Heart left ventricle (tissue), 13 donors: ENCODE measurements at regions not wholly inside any gene's neighbourhood (a gene's known extent, or its start where the extent isn't known, plus 50 kb on each side); places are given as distances from the start of the nearest gene placed in this dataset.

Experiments
- POLR2A ChIP-seq, 2 donors: fragments of 450-650 bp; IDR thresholded peaks; one replicate each; pipeline ENCODE4 v1.6.1; 2017; ENCODE audit warnings: antibody characterized with exemption in 2 of 2, mild to moderate bottlenecking in 2 of 2, moderate library complexity in 2 of 2
- TF ChIP-seq, protein P1 (sequence below), 12 donors: fragments of 200-600 bp; sonication (generic) in 4 of 12; IDR thresholded peaks; one replicate each; pipeline versions ENCODE4 v1.5.0 to v1.8.0; 2018 to 2022; ENCODE audit warnings: antibody characterized with exemption in 12 of 12, mild to moderate bottlenecking in 5 of 12
- donor health status: ischemic (EF 13 %, LVEDD 7.1; RV severe dilation, severe dysfunction).
- donor health status: DM: no; HTN: yes; CAD: no.
- donor health status: DM: no; HTN: no; CAD: no.
- donor health status: ischemic (EF 25% LVEDD 6.9; RV normal size, moderate dysfunction).
- donor health status: ischemic (EF 25% LVEDD 5.7; RV mildly dilated, moderate dysfunction).
- donor health status: ischemic (EF 35%, LVEDD 5.7; RV mildly dilated, moderate dysfunction).
- donor health status: nonischemic (EF 11% LVEDD 7.7; RV severe dilation, severe dysfunction).
- donor health status: DM: yes; HTN: yes; CAD: no.
- donor health status: PGD.
- donor health status: ischemic (EF 29% LVEDD 5.4; RV normal size, mild dysfunction).
- donor health status: nonischemic (EF 23%, LVEDD 6.1; RV moderate dilation, normal function).

DNA sequence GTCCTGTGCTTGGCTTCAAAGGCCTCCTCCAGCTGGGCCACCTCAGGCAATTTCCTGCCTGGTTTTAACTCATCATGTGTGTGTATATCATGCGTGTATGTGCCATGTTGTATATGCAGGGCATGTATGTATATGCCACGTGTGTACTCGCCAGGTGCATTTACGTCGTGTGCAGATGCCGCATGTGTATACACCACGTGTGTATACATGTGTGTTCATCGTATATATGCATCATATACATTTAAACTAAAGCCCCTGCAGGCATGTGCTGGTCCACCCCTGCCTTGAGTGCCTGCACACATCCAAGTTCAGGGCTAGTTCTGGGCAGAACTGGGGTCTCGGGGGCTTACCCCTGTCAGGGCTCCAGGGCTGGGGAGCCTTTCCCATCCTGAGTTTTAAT lies 54.0 kb upstream of the SMOC2 start:
- TF ChIP-seq, protein P1, sequence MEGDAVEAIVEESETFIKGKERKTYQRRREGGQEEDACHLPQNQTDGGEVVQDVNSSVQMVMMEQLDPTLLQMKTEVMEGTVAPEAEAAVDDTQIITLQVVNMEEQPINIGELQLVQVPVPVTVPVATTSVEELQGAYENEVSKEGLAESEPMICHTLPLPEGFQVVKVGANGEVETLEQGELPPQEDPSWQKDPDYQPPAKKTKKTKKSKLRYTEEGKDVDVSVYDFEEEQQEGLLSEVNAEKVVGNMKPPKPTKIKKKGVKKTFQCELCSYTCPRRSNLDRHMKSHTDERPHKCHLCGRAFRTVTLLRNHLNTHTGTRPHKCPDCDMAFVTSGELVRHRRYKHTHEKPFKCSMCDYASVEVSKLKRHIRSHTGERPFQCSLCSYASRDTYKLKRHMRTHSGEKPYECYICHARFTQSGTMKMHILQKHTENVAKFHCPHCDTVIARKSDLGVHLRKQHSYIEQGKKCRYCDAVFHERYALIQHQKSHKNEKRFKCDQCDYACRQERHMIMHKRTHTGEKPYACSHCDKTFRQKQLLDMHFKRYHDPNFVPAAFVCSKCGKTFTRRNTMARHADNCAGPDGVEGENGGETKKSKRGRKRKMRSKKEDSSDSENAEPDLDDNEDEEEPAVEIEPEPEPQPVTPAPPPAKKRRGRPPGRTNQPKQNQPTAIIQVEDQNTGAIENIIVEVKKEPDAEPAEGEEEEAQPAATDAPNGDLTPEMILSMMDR (IDR thresholded peaks at IDR 0.05) = no peak
- TF ChIP-seq POLR2A (IDR thresholded peaks at IDR 0.05) = no peak
